OCI-LY3 (cell line): ENCODE measurements at regions not wholly inside any gene's neighbourhood (a gene's known extent, or its start where the extent isn't known, plus 50 kb on each side); places are given as distances from the start of the nearest gene placed in this dataset.

Experiments
- H2AFZ ChIP-seq: fragments of 200-600, 300-600 bp; shearing (Covaris generic); 2 replicates; pipeline ENCODE4 v1.6.0; 2014; ENCODE audit warnings: antibody characterized with exemption, low read depth, low read length
- H3K27ac ChIP-seq: fragments of 200-600, 300-600 bp; sonication (generic); 2 replicates; pipeline ENCODE4 v1.5.1; 2014; ENCODE audit warnings: mild to moderate bottlenecking, low read length, moderate library complexity, mixed read lengths
- H3K27me3 ChIP-seq: fragments of 200-600, 300-600 bp; sonication (generic); 2 replicates; pipeline ENCODE4 v1.6.1; 2014; ENCODE audit warnings: low read depth, low read length, mixed read lengths
- H3K36me3 ChIP-seq: fragments of 200-600, 300-600 bp; sonication (generic); replicated peaks from 2 replicates; pipeline ENCODE3; 2014; ENCODE audit warnings: low read depth, low read length, mixed read lengths
- H3K4me1 ChIP-seq: fragments of 300-600, 200-600 bp; sonication (generic); 2 replicates; pipeline ENCODE4 v1.6.1; 2014; ENCODE audit warnings: low read length, mixed read lengths
- H3K4me2 ChIP-seq: fragments of 200-600, 300-600 bp; sonication (generic); 2 replicates; pipeline ENCODE4 v1.6.1; 2014; ENCODE audit warnings: low read length, mixed read lengths
- H3K4me3 ChIP-seq: fragments of 300-600, 200-600 bp; sonication (generic); 2 replicates; pipeline ENCODE4 v1.5.1; 2014; ENCODE audit warnings: antibody characterized with exemption, mild to moderate bottlenecking, low read length, moderate library complexity
- H3K79me2 ChIP-seq: fragments of 300-600, 200-600 bp; shearing (Covaris generic); 2 replicates; pipeline ENCODE4 v1.6.1; 2014; ENCODE audit warnings: mild to moderate bottlenecking, low read length, mixed read lengths
- H3K9ac ChIP-seq: fragments of 300-600, 200-600 bp; shearing (Covaris generic); 2 replicates; pipeline ENCODE4 v1.6.0; 2014; ENCODE audit warnings: mild to moderate bottlenecking, low read length, moderate library complexity
- H3K9me3 ChIP-seq: fragments of 200-600, 300-600 bp; shearing (Covaris generic); 2 replicates; pipeline ENCODE4 v1.6.1; 2014; ENCODE audit warnings: low read length, mixed read lengths; ENCODE audit not compliant: insufficient read depth
- H4K20me1 ChIP-seq: fragments of 200-600, 300-600 bp; sonication (generic); 2 replicates; pipeline ENCODE4 v1.6.1; 2016; ENCODE audit warnings: low read length, mixed read lengths; ENCODE audit not compliant: insufficient read depth
- CTCF ChIP-seq: fragments of 200-600, 300-600 bp; sonication (generic); IDR thresholded peaks from 2 replicates; pipeline ENCODE4 v1.5.1; 2014; ENCODE audit warnings: antibody characterized with exemption, low read length, low read depth
- EZH2phosphoT487 ChIP-seq: fragments of 200-600 bp; shearing (Covaris generic); IDR thresholded peaks from 2 replicates; pipeline ENCODE4 v1.6.1; 2018; ENCODE audit warnings: antibody characterized with exemption, mixed run types, low read depth

DNA sequence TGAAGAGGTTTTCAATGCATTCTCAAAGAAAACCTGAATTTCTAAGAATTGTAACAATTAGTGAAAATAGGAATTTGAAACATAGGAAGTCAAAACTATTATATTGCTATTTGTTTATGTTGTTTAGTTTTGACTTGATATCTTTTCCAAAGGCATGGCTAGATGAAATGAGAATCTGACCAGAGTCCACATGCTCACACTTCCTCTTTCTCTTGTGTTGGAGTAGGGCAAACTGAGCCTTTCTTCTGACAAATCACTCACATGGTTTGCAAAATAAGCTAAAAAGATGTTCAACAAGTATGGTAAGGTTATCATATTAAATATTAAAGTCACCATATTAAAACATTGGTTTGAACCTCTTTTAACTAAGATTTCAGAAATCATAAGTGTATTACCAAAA lies 512.6 kb downstream of the ISL1 start:
- Histone ChIP-seq H3K9me3 (no peaks in the 10 kb centered on the region), H2AFZ (no peak overlapping the region), H3K36me3 (no peaks in the 10 kb centered on the region), H4K20me1 (no peaks in the 10 kb centered on the region), H3K4me2 (no peak overlapping the region), H3K27me3 (no peaks in the 10 kb centered on the region), H3K4me1 (no peaks in the 10 kb centered on the region), H3K4me3 (no peak overlapping the region), H3K9ac (no peak overlapping the region), H3K79me2 (no peaks in the 10 kb centered on the region), H3K27ac (no peak overlapping the region)
- no peak for TF ChIP-seq EZH2phosphoT487
- no peak for TF ChIP-seq CTCF

GRCh38 chr5:51902512-51902911 lies 519.3 kb downstream of the ISL1 start:
- Histone ChIP-seq H3K36me3 (no peaks in the 10 kb centered on the region), H3K9ac (no peak overlapping the region), H3K4me3 (no peak overlapping the region), H3K27me3 (no peaks in the 10 kb centered on the region), H4K20me1 (no peaks in the 10 kb centered on the region), H3K79me2 (no peaks in the 10 kb centered on the region), H3K4me2 (no peak overlapping the region), H3K9me3 (no peaks in the 10 kb centered on the region), H2AFZ (no peak overlapping the region), H3K27ac (no peak overlapping the region), H3K4me1 (no peaks in the 10 kb centered on the region)
- TF ChIP-seq CTCF (no peak), EZH2phosphoT487 (no peak)

DNA sequence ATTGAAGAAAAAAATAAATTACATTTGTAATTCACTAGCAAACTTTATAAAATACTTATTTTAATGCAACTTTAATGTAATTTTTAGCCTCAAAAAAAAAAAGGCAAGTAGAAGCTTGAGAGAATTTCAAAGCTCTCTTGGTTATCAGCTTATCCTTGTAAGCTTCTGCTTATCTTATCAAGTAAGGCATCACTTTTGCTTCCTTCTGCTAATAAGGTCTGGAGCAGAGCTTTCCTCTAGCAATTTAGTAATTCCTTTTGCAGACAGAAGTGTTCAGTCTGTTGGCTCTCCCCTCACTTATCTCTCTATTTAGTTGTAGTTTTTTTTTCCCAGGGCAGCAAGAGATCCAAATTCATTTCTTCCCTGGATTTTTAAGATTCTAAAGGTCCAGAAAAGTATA lies 525.0 kb downstream of the ISL1 start:
- H3K9ac ChIP-seq, result no peak overlapping the region
- no peak overlapping the region for H3K27ac ChIP-seq
- TF ChIP-seq EZH2phosphoT487 (no peak), CTCF (no peak)
- no peaks in the 10 kb centered on the region for H4K20me1 ChIP-seq
- H3K4me1 ChIP-seq, result no peaks in the 10 kb centered on the region
- no peaks in the 10 kb centered on the region for H3K9me3 ChIP-seq
- H3K27me3 ChIP-seq, result no peaks in the 10 kb centered on the region
- no peak overlapping the region for H3K4me2 ChIP-seq
- no peaks in the 10 kb centered on the region for H3K36me3 ChIP-seq
- no peaks in the 10 kb centered on the region for H3K79me2 ChIP-seq
- H3K4me3 ChIP-seq, result no peak overlapping the region
- no peak overlapping the region for H2AFZ ChIP-seq

- TF ChIP-seq EZH2phosphoT487, result no peak
- TF ChIP-seq CTCF, result no peak
- Histone ChIP-seq H4K20me1 (no peaks in the 10 kb centered on the region), H3K4me1 (no peaks in the 10 kb centered on the region), H3K27ac (no peak overlapping the region), H3K9me3 (no peaks in the 10 kb centered on the region), H3K4me2 (no peak overlapping the region), H3K27me3 (no peaks in the 10 kb centered on the region), H3K36me3 (no peaks in the 10 kb centered on the region), H3K9ac (no peak overlapping the region), H2AFZ (no peak overlapping the region), H3K4me3 (no peak overlapping the region), H3K79me2 (no peaks in the 10 kb centered on the region)
Observed at GRCh38 chr5:51944500-51945125, 561.4 kb downstream of the ISL1 start.
